GM21447 (cell line): ENCODE measurements at regions not wholly inside any gene's neighbourhood (a gene's known extent, or its start where the extent isn't known, plus 50 kb on each side); places are given as distances from the start of the nearest gene placed in this dataset.

Experiments used
- ATAC-seq: cut with Tn5 transposase; IDR thresholded peaks from one replicate; pipeline ENCODE4 v1.9.1; 2021; ENCODE audit not compliant: unreplicated experiment

DNA sequence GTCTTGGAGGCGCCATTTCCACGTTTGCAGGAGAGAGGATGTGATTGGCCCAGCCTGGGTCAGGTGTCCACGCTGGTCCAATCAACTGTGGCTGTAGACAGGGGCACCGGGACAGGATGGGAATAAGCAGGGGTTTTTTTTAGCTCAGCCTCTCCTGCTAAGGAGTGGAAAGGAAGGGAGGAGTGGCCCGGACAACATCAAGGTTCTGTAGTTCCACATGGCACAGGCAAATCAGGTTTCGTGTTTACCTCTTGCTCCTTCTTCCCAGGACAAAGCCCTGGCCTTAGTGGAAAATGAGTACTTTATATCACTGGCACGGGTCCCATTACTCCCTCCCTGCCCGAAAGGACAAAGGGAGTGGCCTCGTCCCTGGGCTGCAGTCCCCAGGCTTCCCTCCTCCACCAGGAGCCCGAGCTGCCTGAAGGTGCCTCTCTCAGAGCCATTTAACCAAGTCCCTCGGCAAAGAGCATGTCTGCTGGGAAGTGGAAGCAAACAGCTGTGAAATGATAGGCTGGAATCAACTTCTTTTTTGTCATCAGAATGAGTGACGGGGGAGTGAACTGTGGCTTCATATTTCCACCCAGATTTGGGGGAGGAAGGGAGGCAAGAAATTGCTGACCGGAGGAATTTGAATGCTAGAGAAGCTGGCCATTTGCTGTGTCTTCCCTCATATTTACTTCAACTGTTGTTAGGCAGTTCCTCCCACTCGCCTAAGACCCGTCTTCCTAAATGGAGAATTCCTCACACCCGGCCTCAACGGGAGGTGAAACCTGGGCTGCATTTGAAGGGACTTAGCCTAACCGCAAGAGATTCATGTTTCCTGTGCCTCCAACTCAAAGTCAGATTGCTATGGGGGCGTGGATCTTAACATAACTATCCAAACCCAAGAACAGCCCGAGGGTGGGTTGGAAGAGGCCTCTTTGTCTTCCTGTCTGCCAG, 84.9 kb upstream of the SLC44A3 start:
- no peak for ATAC-seq

- ATAC-seq: no peak
These were observed 88.3 kb upstream of the SLC44A3 start for GRCh38 chr1:94731891-94732290.

GRCh38 chr1:94730450-94730849, 89.7 kb upstream of the SLC44A3 start:
- ATAC-seq: no peak

GRCh38 chr1:94729267-94729666, 90.9 kb upstream of the SLC44A3 start:
- no peak for ATAC-seq

DNA sequence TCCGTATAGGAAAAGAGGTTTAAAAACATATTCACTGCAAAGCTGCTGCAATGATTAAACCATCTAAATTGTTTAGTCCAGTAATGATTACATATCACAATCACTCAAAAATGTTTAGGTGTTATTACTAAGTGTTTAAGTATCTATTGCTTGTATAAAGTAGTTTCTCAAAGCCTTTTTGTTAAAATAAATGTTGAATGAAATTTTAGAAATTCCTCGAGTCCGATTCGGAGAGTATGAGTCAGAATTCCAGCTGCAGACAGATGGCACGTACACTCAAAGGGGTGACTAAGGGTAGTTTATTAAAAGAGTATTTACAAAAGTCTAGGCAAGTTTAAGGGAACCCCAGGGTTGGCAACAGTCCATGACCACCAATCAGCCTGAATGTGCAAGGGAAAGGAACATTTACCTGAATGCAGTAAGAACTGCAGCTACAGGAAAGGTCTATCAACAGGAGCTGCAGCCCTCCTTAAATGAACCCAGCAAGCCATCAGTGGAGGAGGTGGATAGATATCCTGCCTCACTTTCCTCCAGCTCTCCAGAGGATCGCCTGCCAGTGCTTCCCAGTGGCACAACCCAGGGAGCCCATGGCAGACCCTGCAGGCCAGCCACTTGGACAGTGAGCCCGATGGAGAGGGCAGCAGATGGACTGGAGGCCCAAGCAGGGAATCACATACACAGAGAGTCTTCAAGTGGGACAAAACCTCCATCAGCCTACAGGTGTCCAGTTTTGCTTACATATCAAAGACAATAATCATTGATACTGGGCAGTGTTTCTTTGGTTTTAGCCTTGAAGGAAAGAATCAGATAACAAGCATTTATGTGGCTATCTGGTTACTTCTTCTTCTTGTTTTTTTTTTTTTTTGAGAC, 92.1 kb upstream of the SLC44A3 start:
- no peak for ATAC-seq

GRCh38 chr1:94726981-94727685, 93.0 kb upstream of the SLC44A3 start:
- ATAC-seq: no peak

DNA sequence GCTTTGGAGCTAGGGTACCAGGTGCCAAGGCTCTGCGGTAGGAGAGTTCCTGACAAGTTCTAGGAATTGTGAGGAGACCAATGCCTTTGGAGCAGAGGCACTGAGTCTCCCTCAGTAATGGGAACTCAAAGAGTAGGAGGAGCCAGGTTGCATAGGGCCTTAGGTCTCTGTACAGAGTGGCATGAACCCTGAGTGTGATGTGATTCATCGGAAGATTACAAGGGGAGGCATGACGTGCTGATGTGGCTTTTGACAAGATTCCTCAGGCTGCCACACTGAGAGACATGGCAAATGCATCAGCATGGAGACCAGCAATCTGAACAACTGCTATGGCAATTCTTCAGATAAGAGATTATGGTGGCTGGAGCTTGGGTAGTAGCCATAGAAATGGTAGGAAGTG, 94.6 kb upstream of the SLC44A3 start:
- ATAC-seq: no peak

DNA sequence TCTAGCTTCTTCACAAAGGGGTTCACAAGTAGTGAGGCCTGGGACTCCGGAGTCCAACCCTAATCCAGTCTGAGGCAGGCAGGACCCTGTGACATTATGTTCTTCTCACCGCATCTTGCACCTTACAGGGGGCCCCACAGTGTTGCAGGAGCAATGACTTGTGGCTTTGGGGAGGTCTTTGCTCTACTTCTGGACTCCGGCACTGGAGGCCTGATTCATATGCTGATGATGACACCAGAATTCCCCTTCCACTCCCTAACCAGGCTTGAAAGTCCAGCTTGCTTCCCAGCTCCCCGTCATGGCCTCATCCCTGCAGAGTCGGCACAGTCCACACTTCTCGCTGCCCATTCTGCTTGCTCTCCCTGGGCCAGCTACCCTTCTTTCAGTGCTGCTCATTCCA, 96.3 kb upstream of the SLC44A3 start:
- no peak for ATAC-seq

- ATAC-seq: no peak
These were observed 96.7 kb upstream of the SLC44A3 start for GRCh38 chr1:94723463-94723862.

DNA sequence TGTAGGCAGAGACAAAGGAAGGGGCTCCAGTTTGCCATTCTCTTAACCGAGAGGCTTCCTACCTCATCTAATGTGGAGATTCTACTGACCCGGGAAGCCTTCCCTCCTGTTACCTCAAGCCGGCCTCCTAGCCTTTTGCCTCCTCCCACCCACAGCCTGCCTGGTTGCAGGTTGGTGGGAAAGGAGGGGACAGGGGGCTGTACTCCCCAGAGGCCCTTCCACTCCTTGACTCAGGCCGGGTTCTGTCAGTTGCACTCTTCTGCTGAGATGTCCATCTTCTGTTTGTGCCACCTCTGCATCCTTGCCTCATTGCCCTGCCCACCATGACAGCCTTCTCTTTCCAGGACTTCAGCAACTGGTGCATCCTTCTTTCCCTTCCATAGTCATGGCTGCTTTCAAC, 98.0 kb upstream of the SLC44A3 start:
- no peak for ATAC-seq

DNA sequence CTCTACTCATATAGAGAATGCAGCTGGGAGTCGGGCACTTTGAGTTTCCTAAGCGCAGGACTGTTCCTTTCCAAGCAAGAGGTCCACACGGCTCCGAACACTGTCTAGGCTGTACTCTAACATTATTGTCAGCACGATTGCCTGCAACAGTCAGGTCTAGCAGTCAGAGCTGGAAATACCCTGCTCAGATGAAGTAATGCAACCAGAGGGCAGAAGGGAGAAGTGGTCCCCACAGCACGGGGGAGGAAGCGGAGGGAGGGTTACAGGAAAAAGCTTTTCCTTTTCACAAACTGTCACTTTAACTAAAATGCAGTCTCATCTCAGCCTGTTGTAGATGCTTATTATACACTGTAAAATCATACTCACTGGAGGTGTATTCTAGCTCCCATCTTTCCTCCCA, 98.9 kb upstream of the SLC44A3 start:
- peak; percentile 45 for ATAC-seq

- ATAC-seq: peak; percentile 100
These were observed 100.0 kb upstream of the SLC44A3 start for GRCh38 chr1:94719926-94720793.

DNA sequence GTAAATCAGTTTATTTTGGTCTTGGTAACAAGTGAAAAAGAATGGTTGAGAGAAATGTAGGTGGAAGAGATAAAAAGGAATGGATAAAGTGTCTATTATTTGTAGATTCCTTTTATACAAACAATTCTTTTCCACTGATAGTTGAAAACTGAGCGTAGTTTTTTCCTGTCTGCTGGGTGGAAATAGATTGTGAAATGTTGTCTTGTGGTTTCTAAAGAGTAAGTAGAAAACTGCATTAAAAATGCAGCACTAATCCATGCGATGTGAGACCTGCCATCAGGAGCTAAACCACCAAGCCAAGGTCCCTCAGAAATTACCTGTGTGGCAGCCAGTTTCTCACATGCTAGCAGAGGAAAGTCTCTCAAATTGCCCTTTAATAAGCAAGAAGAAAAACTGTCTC, 103.2 kb upstream of the SLC44A3 start:
- ATAC-seq: no peak

DNA sequence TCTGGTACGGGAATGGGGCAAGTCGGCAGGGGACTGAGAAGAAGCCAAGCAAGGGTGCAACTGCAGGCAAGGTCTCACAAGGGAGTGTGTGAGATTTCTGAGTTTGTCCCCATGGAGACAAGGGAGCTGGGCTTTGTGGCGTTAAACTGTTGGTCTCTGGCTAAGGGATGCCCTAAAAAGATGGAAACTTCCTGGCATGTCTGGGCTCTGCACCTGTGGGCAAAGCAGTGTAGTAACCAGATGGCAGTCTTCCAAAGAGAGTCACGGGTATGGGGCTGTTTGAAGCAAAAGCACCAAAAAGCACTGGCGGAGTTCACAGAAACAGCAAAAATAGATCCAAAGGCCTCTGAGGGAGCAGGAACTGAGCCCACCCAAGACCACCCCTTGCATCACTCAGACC, 104.8 kb upstream of the SLC44A3 start:
- no peak for ATAC-seq

DNA sequence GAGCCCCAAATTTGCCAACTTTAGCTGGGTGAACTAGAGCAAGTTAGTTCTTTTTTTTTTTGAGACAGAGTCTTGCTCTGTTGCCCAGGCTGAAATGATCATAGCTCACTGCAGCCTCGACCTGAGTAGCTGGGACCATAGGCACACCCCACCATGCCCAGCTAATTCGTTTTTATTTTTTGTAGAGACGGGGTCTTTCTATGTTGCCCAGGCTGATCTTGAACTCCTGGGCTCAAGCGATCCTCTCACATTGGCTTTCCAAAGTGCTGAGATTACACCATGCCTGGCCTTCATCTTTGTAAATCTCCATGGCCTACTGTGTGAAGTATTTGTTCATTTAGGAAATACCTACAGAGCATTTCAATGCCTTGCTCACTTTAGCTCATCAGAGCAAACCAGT, 105.6 kb upstream of the SLC44A3 start:
- ATAC-seq: no peak

DNA sequence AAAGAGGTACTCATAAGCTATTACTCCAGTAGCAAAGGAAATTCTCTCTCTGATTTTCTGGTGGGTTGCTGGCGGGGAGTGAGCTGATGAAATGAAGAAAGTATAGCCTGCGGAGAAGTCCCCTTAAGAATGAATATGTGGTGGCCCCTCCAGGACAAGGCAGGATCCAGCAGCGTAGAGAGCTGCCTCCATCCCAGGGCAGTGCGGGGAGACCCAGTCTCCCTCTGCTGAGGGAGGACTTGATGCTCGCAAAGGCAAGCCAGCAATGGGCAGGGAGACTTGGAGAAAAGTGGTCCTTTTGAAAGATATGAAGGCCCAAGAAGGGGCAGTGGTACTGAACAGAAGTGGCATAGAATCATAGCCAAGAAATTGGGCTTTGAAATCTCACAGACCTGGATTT, 106.0 kb upstream of the SLC44A3 start:
- no peak for ATAC-seq

DNA sequence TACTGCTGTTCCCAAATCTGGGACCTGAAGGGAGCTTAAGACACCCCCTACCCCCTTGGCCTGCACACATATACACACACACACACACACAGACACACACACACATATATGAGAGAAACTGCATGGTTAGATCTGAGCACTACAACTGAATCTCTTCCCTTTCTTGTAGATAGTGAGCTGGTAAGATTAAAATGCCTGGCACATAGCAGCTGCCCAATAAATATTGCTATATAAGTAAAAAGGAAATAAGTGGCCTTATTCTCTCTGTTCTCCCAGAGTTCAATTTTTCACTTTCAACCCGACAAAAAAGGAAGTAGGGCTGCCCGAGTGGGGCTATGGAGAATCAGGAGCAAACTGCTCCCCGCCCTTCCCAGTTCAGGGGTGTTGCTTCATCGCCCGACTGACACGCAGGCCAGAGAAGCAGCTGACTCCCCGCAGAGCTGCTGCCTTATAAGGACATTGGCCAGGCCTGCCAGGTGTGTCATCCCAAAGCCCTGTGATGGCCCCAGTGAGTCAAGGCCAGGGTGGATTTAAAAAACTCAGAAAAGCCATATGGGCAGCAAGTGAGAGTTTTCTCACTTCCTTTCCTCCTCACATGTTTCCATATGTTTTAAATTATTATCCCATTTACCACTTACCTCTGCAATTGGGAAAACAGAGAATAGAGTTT, 106.5 kb upstream of the SLC44A3 start:
- ATAC-seq: peak; percentile 81

GRCh38 chr1:94709891-94710581, 110.1 kb upstream of the SLC44A3 start:
- no peak for ATAC-seq

DNA sequence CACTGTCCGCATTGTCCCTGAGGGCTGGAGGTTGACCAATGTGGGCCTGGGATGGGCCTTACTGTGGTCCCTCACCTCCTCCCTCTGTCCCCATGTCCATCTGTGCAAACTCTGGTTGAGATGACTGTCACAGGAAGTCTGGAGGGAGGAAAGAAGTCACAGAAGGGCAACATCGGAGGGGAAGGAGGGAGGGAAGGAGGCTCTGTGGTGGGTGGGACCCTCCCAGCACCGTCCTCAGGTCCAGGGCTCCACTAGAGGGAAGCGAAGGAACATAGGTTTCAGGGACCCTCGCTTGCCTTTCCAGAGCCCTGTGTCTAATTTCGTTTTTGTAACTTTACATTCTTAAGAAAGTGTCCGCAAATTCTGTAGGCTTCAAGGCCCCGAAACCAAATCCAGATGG, 111.3 kb upstream of the SLC44A3 start:
- no peak for ATAC-seq
